ENCODE measurements at regions not wholly inside any gene's neighbourhood (a gene's known extent, or its start where the extent isn't known, plus 50 kb on each side); places are given as distances from the start of the nearest gene placed in this dataset.

GRCh38 chr3:166860217-166860616, 519.9 kb downstream of the ZBBX start:
- in situ Hi-C loops (cut with HindIII; ENCODE audit: extremely low pct_ligation_motif_present, low pct_unique_long_range_greater_than_20kb) (no loop called here), intact Hi-C loops (cut with micrococcal nuclease; ENCODE audit: unreplicated experiment) (no loop called here)
- Histone ChIP-seq H2AFZ (ENCODE audit: low read length) (no peak overlapping the region), H3K79me2 (ENCODE audit: insufficient read depth, low read length) (no peaks in the 10 kb centered on the region), H3K4me1 (ENCODE audit: insufficient read depth, low read length) (no peaks in the 10 kb centered on the region), H4K20me1 (ENCODE audit: insufficient read depth, low read length) (no peaks in the 10 kb centered on the region), H3K4me3 (replicated peaks in 1 of 3; ENCODE audit: insufficient read depth in 1 of 3, low read depth in 2 of 3, low read length in 3 of 3) (no peak overlapping the region), H3K36me3 (replicated peaks in 1 of 2; ENCODE audit: control insufficient read depth in 1 of 2, insufficient read depth in 2 of 2, low read length in 2 of 2) (no peaks in the 10 kb centered on the region), H3K9me3 (ENCODE audit: low read length) (no peaks in the 10 kb centered on the region), H3K9ac (ENCODE audit: insufficient read depth, low read depth, low read length) (no peak overlapping the region), H3K4me2 (ENCODE audit: low read depth, low read length) (no peak overlapping the region), H3K27ac (ENCODE audit: extremely low read length, insufficient read depth, low read length) (no peak overlapping the region), H3K27me3 (ENCODE audit: control insufficient read depth in 1 of 2, insufficient read depth in 2 of 2, low read length in 2 of 2) (no peaks in the 10 kb centered on the region)
- DNase-seq (ENCODE audit: low spot score) (no peak), FAIRE-seq (no peak), ATAC-seq (no peak)
- 32% methylated on average over 2 of the region's 2 CpGs for WGBS (ENCODE audit: low lambda C conversion rate)
- ChIA-PET CTCF (ENCODE audit: low intra/inter-chr PET ratio, low total read pairs) (no interaction called here), POLR2A (no interaction called here)
- no TSS peak for BruUV-seq (replicated peaks)
- no peak for TF ChIP-seq ZNF614 (CRISPR knock-in tag; IDR thresholded peaks at IDR 0.05; ENCODE audit: borderline replicate concordance)
- no peak for TF ChIP-seq MAZ (IDR thresholded peaks at IDR 0.05; ENCODE audit: borderline replicate concordance, low read depth, low read length)
- no peak for TF ChIP-seq MAZ (CRISPR knock-in tag; IDR thresholded peaks at IDR 0.05; ENCODE audit: low read depth)
- TF ChIP-seq CSRNP1 (CRISPR knock-in tag; IDR thresholded peaks at IDR 0.05) = no peak
- TF ChIP-seq ZNF746 (CRISPR knock-in tag; IDR thresholded peaks at IDR 0.05) = no peak
- TF ChIP-seq NFIC (IDR thresholded peaks at IDR 0.05; ENCODE audit: low read length) = no peak
- no peak for TF ChIP-seq NCOA5 (CRISPR knock-in tag; IDR thresholded peaks at IDR 0.05)
- TF ChIP-seq ZUFSP (CRISPR knock-in tag; IDR thresholded peaks at IDR 0.05; ENCODE audit: borderline replicate concordance) = no peak

All from HepG2 (cell line).